ENCODE measurements at regions not wholly inside any gene's neighbourhood (a gene's known extent, or its start where the extent isn't known, plus 50 kb on each side); places are given as distances from the start of the nearest gene placed in this dataset.
"Not testable (repeated sequence)": the region's sequence is repeated elsewhere in the genome, so short reads cannot be mapped to it uniquely, and the experiment has no call there.

DNA sequence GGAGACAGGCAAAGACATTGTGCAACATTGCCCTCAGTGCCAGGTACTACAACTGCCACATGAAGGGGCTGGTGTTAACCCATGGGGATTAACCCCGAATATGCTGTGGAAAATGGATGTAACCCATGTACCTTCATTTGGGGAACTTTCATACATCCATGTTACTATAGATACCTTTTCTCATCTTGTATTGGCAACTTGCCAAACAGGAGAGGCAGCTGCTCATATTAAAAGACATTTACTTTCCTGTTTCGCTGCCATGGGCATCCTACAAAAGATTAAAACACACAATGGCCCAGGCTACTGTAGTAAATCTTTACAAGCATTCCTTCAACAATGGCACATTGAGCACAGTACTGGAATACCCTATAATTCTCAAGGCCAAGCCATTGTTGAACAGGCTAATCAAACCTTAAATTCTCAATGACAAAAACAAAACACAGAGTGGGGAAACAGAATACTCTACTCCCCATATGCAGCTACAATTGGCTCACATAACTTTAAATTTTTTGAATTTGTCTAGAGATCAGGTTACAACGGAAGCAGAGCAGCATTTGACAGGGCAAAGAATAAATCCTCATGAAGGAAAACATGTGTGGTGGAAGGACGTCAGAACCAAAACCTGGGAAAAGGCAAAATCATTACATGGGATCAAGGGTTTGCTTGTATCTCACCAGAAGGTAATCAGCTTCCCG lies 1723.5 kb upstream of the LRRTM1 start:
- DNase-seq, result no peak
- no peak for TF ChIP-seq POLR2A (IDR thresholded peaks at IDR 0.05)
- TF ChIP-seq, protein P1, sequence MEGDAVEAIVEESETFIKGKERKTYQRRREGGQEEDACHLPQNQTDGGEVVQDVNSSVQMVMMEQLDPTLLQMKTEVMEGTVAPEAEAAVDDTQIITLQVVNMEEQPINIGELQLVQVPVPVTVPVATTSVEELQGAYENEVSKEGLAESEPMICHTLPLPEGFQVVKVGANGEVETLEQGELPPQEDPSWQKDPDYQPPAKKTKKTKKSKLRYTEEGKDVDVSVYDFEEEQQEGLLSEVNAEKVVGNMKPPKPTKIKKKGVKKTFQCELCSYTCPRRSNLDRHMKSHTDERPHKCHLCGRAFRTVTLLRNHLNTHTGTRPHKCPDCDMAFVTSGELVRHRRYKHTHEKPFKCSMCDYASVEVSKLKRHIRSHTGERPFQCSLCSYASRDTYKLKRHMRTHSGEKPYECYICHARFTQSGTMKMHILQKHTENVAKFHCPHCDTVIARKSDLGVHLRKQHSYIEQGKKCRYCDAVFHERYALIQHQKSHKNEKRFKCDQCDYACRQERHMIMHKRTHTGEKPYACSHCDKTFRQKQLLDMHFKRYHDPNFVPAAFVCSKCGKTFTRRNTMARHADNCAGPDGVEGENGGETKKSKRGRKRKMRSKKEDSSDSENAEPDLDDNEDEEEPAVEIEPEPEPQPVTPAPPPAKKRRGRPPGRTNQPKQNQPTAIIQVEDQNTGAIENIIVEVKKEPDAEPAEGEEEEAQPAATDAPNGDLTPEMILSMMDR (IDR thresholded peaks at IDR 0.05), result no peak
- Histone ChIP-seq H3K4me1 (no peaks in the 10 kb centered on the region), H3K4me3 (no peak overlapping the region), H3K27me3 (no peaks in the 10 kb centered on the region), H3K36me3 (no peaks in the 10 kb centered on the region), H3K27ac (no peak overlapping the region), H3K9me3 (no peaks in the 10 kb centered on the region)

DNA sequence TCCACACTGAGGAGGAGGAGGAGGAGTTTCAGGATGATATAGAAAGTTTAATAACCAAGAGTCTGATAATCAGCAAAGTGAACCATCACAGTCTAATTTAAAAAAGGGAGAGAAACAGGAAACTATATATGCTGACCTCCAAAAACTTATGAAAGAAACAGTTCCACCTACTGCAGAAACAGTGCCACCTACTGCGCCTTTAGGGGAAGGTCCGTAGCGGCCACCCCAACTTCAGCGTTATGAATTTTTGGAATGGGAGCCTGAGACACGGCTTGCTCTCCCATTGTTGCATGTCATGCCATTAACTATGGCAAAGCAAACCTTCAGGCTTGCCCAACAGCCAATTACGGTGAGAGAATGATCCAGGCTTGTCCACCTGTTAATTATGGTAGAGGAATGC lies 1719.2 kb upstream of the LRRTM1 start:
- Histone ChIP-seq H3K36me3 (no peaks in the 10 kb centered on the region), H3K27me3 (no peaks in the 10 kb centered on the region), H3K27ac (no peak overlapping the region), H3K9me3 (no peaks in the 10 kb centered on the region), H3K4me1 (no peaks in the 10 kb centered on the region), H3K4me3 (no peak overlapping the region)
- no peak for TF ChIP-seq POLR2A (IDR thresholded peaks at IDR 0.05)
- TF ChIP-seq, protein P1 (IDR thresholded peaks at IDR 0.05), result no peak
- DNase-seq, result no peak

DNA sequence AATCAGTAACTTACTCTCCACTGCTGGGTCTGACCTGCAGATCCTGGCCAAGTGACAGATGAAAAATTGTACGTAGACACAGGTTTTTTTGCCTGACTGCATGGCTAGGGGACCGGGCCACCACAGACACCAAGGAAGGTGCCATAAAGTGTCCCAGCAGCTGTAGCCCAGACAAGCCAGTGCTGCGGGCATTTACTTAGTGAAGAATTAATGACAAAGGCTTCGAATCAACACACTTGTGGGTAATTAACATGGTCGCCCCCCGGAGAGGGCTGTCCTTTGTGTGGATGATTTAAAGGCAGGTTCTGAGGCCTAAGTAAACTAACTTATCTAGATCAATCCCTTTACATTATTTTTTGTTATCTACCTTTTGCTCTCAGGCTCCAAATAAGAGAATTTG lies 1709.1 kb upstream of the LRRTM1 start:
- H3K27ac ChIP-seq, result no peak overlapping the region
- H3K4me1 ChIP-seq, result no peaks in the 10 kb centered on the region
- TF ChIP-seq, protein P1 (IDR thresholded peaks at IDR 0.05), result no peak
- no peak for TF ChIP-seq POLR2A (IDR thresholded peaks at IDR 0.05)
- H3K9me3 ChIP-seq, result no peaks in the 10 kb centered on the region
- H3K36me3 ChIP-seq, result no peaks in the 10 kb centered on the region
- DNase-seq, result no peak
- no peaks in the 10 kb centered on the region for H3K27me3 ChIP-seq
- no peak overlapping the region for H3K4me3 ChIP-seq

DNA sequence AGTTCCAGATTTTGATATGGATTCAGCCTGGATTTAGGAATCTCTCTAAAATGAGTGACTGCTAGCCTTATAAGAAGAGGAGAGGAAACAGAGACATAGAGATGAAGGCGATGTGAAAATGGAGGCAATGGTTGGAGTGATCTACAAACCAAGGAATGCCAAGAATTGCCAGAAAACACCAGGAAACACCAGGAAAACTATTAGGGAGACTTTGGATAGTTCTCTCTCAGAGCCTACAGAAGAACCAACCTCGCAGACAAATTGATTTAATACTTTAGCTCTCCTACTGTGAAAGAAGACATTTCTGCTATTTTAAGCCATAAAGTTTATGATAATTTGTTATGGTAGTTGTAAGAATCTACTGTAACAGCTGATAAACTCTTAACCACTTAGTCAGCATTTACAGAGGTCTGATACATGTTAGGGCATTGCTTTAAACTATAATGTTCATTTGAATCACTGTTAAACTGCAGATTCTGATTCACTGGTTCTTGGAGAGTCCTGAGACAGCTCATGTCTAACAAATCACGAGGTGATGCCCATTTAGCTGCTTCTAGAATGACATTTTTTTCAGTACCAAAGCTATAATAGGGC lies 1702.6 kb upstream of the LRRTM1 start:
- TF ChIP-seq, protein P1 (IDR thresholded peaks at IDR 0.05), result no peak
- no peak for TF ChIP-seq POLR2A (IDR thresholded peaks at IDR 0.05)
- no peaks in the 10 kb centered on the region for H3K4me1 ChIP-seq

DNA sequence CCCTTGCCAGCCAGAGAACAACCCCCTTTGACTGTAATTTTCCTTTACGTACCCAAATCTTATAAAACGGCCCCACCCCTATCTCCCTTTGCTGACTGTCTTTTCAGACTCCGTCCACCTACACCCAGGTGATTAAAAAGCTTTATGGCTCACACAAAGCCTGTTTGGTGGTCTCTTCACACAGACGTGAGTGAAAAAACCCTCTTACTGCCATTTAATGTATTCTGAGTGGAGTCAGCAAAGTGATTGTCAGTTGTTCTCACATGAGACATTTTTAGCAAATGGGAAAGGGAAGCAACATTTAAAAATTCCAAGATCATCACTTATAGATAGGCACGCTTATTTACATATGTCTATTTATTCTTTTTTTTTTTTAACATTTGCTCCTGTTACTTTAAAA lies 1701.3 kb upstream of the LRRTM1 start:
- not testable (repeated sequence) for DNase-seq, H3K27ac ChIP-seq, H3K4me1 ChIP-seq, H3K27me3 ChIP-seq, H3K36me3 ChIP-seq, H3K4me3 ChIP-seq, H3K9me3 ChIP-seq

More for the DNA sequence above, 1702.6 kb upstream of the LRRTM1 start:
- Histone ChIP-seq H3K27me3 (no peaks in the 10 kb centered on the region), H3K36me3 (no peaks in the 10 kb centered on the region), H3K9me3 (no peaks in the 10 kb centered on the region), H3K27ac (no peak overlapping the region), H3K4me3 (no peak overlapping the region)
- no peak for DNase-seq

DNA sequence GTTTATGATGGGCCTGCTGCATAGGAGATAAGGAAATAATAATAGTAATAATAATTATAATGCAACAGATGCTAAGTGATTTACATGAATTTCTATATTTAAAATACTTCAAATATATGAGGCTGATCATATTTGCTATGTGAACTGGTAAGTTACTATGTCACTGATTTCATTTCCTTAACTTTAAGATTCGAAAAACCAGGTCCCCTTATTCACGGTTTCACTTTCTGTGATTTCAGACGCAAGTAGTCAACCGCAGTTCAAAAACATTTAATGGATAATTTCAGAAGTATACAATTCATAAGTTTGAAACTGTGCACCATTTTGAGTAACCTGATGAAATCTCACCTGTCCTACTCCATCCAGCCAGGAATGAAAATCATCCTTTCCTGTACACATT lies 1697.1 kb upstream of the LRRTM1 start:
- H3K4me3 ChIP-seq, result no peak overlapping the region
- no peak overlapping the region for H3K27ac ChIP-seq
- no peak for TF ChIP-seq POLR2A (IDR thresholded peaks at IDR 0.05)
- TF ChIP-seq, protein P1 (IDR thresholded peaks at IDR 0.05), result no peak
- H3K4me1 ChIP-seq, result no peaks in the 10 kb centered on the region
- no peaks in the 10 kb centered on the region for H3K9me3 ChIP-seq
- H3K27me3 ChIP-seq, result no peaks in the 10 kb centered on the region
- no peak for DNase-seq
- no peaks in the 10 kb centered on the region for H3K36me3 ChIP-seq
